NCI-H146 treated with DMSO at 0.1 percent for 48 hours (cell line): ENCODE measurements at regions not wholly inside any gene's neighbourhood (a gene's known extent, or its start where the extent isn't known, plus 50 kb on each side); places are given as distances from the start of the nearest gene placed in this dataset.
"Not testable (repeated sequence)": the region's sequence is repeated elsewhere in the genome, so short reads cannot be mapped to it uniquely, and the experiment has no call there.

ENCODE experiments used
- DNase-seq: peaks from one replicate; lab custom pipeline; 2025; ENCODE audit not compliant: unreplicated experiment; lab: John Stamatoyannopoulos, UW

DNA sequence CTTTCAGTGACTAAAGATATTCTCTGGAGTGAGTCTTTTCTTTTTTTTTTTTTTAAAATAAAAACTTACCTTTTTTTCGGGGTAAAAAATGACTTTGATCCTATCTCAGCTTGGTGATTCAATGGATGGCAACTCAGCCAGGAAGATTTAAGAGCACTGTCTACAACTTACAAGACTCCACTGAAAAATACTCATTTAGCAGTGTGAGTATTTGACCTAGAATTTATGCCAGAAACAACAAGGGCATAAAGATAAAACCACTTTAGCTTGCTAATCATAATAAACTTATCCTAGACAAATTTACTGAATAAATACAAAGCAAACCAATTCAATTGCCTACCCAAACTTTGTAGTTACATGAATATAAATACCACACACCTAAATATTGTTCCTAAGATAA, 446.6 kb downstream of the RPS29 start:
- DNase-seq: no peak

DNA sequence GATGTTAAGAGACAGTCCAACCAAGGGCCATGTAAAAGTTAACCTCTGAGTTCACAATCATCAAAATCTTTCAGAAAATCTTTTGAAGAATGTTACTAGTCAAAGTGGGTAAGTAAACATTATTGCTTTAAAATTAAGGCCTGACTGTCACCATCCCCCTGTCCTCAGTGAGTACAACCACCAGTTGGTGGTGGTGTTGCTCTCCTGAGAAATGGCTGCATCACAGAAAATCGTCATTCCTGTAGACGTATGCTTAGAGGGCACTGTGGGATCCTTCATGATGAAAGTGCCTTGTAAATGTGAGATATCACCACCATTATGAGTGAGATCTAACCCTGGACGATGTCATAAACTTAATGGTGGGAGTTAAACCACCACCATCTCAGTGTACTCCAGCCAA, 451.2 kb downstream of the RPS29 start:
- no peak for DNase-seq

- DNase-seq: no peak
Observed at GRCh38 chr14:49121246-49121645, 464.9 kb downstream of the RPS29 start.

GRCh38 chr14:49114161-49114893, 471.9 kb downstream of the RPS29 start:
- no peak for DNase-seq

DNA sequence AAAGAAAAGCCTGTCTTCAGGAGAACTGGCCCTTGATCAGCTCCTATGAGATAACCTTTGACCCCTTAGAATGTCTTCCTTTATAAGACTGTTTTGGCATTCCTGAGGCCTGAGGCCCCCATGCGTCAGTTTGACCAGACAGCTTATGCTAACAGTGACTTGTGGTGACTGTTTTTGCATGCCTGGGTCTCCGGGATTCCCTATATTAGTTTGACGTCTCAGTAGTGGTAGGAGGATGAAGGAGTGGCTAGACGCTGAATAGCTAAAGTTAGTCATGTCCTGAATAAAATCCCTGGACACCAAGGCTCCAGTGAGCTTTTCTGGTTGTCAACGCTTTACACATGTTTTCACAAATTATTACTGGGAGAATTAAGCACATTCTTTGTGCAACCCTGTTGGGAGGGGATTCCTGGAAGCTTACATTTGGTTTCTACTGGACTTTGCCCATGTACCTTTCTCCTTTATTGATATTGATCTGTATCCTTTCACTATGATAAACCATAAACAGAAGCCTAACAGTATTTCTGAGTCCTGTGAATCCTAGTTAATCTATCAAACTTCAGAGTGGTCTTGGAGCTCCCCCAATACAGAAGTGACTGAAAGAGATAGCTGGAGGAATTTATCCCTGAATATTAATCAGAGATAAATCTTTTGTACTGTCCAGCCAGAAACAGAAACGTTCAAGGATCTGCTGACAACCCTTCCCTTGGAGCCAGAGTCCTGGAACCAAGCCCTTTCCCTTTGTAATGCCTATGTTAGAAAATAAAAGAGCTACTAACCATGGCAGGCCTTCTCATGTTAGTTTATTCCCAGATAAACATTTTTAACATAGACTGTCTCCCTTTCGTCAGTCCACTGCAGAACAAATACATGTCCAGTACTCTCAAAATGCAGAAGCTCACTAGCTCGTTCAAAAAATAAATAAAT, 479.2 kb downstream of the RPS29 start:
- no peak for DNase-seq

DNA sequence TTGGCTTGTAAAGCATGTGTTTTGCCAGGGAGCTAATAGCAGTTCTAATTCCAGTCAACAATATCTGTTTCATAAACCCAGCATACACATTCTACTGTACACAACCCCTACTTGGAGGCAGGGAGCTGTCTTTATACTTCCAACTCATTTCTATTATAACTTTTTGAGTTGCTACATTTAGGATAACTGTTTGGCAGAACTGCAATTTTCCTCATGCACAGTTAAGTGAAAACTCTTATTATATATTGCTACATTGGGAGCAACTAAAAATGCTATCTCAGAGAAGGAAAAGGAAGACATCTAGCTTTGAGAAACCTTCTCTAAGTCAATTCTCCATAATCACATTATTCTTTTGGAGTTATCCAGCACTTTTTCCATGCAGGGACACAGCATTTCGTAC, 480.2 kb downstream of the RPS29 start:
- DNase-seq: no peak

DNA sequence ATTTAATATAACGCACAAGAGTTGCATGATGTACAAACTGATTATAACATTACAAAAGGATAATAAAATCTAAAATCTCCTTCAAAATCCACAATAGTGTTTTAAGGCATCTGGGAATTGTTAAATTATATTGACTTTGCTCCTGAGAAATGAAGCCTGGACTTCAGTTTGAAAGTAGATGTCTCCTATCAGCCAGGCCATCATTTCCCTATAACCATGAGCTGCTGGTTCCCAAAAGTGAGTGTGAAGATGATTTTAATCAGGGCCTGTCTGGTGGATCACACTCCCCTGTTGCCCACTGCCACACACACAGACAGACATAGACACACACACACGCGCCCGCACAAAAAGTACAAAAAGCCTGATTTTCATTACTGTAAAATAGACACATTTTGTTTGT, 480.7 kb downstream of the RPS29 start:
- DNase-seq: no peak

DNA sequence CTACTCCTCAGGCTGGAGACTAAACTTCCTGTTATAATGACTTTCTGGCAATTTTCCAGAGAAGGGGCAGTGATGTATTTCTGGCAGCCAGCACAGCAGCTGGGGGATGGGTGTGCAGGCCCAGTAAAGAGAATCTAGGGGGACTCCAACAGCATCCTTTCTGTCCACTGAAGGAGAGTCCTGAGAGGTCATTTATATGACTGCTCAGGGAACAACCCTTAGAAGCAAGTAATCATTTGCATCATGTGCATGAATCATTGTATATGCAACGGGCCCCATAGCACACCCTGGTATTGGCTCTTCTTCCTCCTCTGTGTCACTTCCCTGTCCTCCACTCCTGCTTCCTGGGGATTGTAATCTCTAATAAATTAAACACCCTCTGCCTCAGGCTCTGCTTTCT, 493.8 kb downstream of the RPS29 start:
- DNase-seq: no peak

DNA sequence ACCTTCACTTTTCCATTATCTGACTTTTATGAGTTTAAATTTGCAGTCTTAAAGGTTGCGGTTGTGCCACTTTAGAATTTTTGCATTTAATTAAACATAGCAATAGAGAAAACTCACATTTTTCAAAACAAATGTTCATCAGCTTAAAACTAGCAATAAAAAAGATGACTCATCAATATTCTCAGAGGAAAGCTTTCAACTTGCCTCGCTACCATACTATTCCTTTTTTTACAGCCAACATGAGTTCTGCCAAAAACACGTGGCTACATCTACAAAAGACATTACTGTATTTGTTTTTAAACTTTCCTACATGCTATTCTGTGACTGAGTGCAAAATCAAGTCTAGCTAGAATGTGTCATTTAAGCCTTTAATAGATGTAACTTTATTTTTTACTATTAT, 497.1 kb downstream of the RPS29 start:
- DNase-seq: no peak

DNA sequence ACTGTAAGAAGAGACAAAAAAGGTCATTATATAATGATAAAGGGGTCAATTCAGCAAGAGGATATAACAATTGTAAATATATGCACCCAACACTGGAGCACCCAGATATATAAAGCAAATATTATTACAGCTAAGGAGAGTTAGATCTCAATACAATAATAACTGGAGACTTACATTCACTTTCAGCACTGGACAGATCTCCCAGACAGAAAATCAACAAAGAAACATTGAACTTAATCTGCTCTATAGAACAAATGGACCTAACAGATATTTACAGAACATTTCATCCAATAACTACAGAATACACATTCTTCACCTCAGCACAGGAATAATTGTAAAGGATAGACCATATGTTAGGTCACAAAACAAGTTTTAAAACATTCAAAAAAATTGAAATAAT, 512.9 kb downstream of the RPS29 start:
- not testable (repeated sequence) for DNase-seq

GRCh38 chr14:49058511-49058910, 527.7 kb downstream of the RPS29 start:
- DNase-seq: no peak

GRCh38 chr14:49057838-49058510, 528.2 kb downstream of the RPS29 start:
- DNase-seq: no peak

DNA sequence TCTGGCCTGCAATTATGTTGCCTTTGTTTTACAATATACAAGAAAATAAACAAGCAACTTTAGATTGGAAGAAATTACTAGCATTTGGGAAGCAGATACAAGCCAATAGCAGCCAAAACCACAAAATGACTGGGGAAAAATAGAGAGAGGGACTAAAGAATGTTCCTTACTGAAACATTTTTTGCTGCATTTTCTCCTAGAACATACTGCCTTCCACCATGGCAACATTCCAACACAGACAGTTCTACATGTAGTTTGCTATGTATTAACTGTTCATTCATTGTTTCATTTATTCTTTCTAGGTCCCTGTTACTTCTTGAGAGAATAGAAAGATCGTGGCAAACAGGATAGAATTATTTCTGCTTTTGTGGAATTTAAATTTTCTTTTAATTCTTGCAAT, 530.2 kb downstream of the RPS29 start:
- no peak for DNase-seq

GRCh38 chr14:49052521-49052920, 533.7 kb downstream of the RPS29 start:
- no peak for DNase-seq

- DNase-seq: no peak
Observed at GRCh38 chr14:49051328-49052060, 534.7 kb downstream of the RPS29 start.

- no peak for DNase-seq
Observed at GRCh38 chr14:49050822-49051221, 535.4 kb downstream of the RPS29 start.

GRCh38 chr14:49049711-49050110, 536.5 kb downstream of the RPS29 start:
- DNase-seq: no peak

- no peak for DNase-seq
Observed at GRCh38 chr14:49044981-49045380, 541.2 kb downstream of the RPS29 start.

DNA sequence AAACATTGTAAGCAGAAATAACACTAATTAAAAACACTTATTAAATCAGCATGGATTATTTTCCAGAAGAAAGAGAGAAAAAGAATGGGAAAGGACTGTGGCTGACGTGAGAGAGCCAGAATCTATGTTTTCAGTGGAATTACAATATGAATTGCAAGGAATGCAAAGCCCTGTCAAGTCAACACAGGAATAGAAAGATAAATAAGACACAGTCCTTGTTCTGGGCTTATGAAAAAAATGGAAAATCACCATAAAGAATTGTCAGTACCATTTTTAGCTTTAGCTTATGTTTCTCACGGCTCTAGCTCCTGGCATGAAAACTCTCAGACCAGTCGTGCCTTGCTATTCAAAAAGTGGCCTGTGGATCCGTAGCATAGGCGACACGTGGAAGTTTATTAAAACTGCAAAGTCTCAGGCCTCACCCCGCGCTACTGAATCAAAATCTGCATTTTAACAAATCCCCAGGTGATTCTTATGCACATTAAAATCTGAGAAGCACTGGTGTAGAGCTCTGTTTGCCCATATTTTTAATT, 549.1 kb downstream of the RPS29 start:
- DNase-seq: no peak

DNA sequence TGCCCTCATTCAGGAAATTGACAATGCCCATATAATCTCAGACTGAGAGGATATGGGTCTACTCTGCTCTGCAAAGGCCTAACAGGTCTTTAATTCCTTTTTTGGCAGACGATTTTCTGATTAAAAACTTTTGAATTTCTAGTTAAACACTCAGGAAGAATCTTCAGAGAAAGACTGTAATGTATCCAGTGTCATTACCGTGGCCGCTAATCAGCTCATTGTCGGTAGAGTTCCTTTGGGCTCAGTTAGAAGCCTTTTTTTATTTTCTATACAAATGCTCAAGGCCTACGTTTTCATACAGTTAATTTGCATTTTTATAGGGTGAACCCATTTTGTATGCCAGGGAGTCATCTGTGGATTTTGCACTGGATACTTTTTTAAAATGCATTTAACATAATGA, 549.9 kb downstream of the RPS29 start:
- DNase-seq: no peak

DNA sequence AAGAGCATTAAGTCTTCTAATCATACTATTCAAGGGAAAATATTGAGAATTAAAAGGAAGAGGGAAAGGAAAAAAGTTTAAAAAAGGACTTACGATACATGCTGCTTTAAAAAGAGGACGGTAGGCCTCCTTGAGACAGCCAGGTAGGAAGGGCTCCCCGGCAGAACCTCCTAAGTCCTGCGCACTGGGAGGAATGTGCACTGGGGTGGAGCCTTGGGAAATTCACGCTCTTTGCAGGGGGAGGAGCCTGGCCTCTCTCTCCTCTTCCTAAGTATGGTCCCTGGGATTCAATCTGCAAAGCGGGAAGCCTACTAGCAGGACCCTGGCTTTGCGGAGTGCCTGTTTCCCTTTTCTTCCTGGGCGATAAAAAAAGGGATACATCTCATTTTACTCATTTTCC, 553.0 kb downstream of the RPS29 start:
- DNase-seq: no peak
